SW 1271 (cell line): ENCODE measurements at regions not wholly inside any gene's neighbourhood (a gene's known extent, or its start where the extent isn't known, plus 50 kb on each side); places are given as distances from the start of the nearest gene placed in this dataset.
"Not testable (repeated sequence)": the region's sequence is repeated elsewhere in the genome, so short reads cannot be mapped to it uniquely, and the experiment has no call there.

Source experiments
- DNase-seq, 2 experiments: peaks; one replicate each; lab custom pipeline; 2025; lab: John Stamatoyannopoulos, UW

- no peak for DNase-seq
These were observed 145.1 kb upstream of the NYAP2 start for GRCh38 chr2:225254363-225254762.

DNA sequence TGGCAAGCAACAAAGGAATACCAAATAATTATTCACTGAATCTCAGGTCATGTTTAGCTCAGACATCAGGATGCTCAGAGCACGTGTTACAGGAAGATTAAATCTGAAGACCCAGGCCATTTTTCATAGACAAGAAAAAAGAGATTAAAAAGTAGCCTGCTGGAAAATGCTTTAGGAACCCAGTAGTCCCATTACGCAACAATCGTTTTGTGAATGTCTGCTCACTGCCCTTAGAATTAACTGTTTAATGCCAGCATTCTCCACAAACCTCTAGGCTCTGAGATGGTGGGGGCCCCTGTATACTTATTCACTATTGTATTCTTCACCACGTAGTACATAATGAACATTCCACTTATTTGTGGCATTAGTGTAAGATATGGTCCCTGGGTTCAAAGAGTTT is 154.6 kb upstream of the NYAP2 start:
- no peak for DNase-seq

GRCh38 chr2:225236769-225237323 is 162.7 kb upstream of the NYAP2 start:
- DNase-seq: no peak

DNA sequence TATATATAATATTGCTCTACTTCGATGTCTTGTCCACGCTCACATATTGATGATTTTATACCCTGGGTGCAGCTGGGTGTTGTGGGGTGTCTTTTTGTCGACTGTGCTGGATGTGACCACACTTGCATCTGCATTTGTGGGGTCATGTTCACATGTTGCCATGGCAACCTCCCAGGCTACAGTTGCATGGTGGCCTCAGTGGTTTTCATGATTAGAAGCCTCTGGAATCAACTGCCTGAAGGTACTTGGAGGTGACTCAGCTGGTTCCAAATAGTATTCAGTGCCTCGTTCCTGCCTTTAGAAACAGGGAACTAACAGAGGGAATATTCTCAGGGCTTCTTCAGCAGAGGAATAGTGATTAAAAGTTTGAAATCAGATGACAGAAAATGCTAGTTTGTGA is 166.3 kb upstream of the NYAP2 start:
- DNase-seq: no peak

DNA sequence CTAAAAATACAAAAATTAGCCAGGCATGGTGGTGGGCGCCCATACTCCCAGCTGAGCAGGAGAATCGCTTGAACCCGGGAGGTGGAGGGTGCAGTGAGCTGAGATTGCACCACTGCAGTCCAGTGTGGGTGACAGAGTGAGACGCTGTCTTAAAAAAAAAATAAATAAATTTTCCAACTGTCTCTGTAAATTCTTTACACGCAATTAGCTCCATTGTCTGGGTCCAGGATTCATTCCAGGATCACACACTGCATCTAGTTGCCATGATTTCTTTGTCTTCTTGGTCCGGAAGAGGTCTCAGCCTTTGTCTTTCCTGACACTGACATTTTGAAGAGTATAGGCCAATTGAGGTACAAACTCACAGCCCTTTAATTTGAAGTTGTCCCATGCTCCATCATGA is 167.6 kb upstream of the NYAP2 start:
- no peak for DNase-seq

DNA sequence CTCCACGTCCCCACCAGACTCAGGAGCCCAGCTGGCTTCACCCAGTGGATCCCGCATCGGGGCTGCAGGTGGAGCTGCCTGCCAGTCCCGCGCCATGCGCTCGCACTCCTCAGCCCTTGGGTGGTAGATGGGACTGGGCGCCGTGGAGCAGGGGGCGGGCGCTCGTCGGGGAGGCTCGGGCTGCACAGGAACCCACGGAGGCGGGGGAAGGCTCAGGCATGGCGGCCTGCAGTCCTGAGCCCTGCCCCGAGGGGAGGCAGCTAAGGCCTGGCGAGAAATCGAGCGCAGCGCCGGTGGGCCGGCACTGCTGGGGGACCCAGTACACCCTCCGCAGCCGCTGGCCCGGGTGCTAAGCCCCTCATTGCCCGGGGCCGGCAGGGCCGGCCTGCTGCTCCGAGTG is 170.2 kb upstream of the NYAP2 start:
- not testable (repeated sequence) for DNase-seq

DNA sequence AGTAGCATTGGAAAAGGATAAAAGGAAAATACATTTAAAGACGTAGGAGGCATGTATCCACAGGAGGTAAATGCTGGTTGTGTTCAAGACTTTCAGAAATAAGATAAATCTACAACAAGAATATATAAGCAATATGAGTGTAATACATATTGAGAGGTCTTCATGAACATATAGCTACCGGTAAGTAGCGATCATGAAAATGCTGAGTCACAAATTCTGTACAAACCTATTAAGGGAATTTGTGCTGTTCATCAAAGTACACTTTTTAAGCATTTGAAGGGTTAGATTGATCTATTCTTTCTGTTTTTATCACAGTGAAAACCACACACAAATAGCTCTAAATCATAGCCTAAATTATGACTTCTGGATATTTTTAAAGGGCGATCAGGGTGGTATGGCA is 173.1 kb upstream of the NYAP2 start:
- no peak for DNase-seq

DNA sequence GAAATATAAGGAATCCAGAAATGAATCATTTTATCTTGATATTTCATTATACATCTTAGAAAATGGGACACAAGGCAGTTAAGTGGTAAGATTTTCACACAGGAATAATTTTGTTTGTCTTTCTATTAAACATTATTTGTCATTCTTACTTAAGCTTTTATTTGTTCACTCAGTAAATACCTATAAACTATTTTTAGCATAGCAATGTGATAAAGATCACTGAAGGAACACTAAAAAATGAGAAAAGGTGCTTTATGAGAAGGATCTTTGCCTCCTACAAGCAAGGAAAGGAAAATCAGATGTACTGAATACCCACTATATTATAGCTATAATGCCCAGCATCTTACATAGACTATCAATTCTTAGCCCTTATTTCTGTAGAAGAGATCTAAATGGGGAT is 176.2 kb upstream of the NYAP2 start:
- DNase-seq: no peak

DNA sequence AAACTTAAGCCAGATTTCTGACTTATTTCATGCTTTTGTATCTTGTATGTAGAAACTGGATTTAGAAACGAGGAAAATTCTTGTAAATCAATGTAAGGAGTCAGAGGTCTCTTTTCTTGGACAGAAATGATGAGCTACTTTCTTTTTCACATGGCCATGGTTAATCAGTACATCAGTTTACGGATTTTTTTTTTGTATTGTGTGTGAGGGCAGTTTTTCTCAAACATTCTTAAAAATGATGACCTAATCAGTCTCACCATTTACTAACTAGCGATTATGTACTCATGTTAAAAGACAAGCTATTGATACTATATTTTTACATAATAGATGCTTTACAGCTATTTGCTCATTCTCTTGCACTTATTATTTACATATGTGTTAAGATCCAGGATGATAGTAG is 165.2 kb upstream of the DOCK10 start:
- DNase-seq: no peak

DNA sequence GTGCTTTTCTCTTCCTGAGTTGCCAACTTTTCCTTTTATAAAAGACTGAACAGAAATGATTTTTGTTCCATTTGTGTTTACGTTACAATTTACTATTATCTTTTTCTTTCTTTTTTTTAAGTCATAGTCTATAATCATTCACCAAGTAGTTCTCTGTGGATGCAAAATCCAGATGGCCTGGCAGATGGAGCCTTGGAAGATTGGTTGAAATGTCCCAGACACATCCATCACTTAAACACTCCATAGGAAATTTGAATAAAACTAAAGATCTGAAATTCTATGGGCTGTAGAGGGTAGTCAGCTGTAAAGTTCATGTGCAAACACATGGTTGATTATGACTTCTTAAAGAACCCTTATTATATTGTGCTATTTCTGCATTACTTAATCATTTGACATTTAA is 164.8 kb upstream of the DOCK10 start:
- no peak for DNase-seq

GRCh38 chr2:225196579-225196978 is 154.3 kb upstream of the DOCK10 start:
- DNase-seq: no peak

- DNase-seq: no peak
These were observed 150.6 kb upstream of the DOCK10 start for GRCh38 chr2:225192869-225193268.

- no peak for DNase-seq
These were observed 148.7 kb upstream of the DOCK10 start for GRCh38 chr2:225190987-225191386.

DNA sequence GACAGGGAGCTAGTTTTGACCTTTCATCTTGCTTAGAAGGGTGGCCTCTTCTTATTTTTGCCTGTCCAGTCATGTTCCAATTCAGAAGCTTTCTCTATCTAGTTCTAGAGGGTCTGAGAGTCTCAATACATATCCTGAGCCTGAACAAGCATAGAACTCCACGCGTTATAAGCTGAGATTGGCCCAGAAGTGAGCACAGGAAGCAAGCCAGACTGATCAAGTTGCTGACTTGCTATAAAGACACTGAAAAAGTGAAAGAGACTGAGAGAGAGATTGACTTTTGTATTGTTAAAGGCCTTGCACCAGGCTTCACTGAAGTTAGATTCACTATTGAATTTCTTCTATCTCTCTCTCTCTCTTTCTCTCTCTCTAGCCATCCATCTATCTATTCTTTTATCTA is 142.7 kb upstream of the DOCK10 start:
- no peak for DNase-seq

GRCh38 chr2:225182126-225182525 is 139.9 kb upstream of the DOCK10 start:
- no peak for DNase-seq

DNA sequence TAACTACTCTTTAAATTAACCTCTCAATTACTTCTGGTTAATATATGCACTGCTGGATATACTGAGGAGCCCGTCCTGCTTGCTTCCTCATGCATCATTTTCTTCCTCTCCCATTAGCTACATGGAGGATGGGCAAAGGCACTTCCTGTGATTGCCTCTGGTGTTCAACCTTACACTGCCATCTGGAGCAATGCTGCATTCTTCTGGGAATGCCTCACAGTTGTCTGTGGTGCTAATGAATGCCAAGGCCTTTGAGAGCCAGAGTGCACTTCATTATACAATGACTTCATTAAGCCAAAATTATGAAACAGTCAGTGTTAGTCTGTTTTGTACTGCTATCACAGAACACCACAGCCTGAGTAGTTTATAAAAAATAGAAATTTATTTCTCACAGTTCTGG is 134.8 kb upstream of the DOCK10 start:
- DNase-seq: no peak

DNA sequence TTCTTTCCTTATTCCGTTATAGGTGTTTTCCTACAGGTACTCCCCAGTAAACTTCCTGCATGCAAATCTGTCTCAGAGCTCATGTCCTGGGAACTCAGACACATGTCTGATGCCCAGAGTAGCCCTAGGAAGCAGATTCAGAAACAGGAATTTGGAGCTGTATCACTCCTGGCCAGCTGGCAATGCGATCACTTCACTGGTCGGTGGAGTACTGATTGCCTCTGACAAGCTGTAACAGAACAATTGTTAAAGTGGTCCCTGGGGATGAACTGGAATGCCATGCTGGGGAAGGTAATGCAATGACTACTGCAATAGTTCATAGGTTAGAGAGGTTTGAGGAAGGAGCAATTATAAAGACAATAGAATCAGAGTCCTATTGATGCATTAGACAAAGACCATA is 131.6 kb upstream of the DOCK10 start:
- DNase-seq: no peak

GRCh38 chr2:225171350-225171749 is 129.1 kb upstream of the DOCK10 start:
- no peak for DNase-seq

DNA sequence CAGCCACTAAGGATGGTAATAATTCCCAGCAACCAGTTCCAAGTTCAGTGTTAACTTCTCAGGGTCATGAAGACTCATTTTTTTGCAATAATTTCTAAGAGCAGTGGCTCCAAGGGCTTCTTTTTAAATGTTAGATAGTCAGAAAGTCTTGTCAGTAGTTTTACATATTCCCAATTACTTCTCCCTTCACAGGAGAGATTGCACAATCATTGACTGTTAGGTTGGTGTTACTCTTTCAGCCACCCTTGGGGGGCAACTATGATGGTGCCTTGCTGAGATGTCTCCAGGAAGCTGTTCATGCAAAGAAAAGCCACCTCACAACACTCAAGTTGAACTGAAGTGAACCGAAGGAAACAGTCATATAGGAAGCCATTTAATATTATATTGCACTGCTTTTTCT is 127.9 kb upstream of the DOCK10 start:
- DNase-seq: no peak

GRCh38 chr2:225169396-225169795 is 127.1 kb upstream of the DOCK10 start:
- DNase-seq: no peak

DNA sequence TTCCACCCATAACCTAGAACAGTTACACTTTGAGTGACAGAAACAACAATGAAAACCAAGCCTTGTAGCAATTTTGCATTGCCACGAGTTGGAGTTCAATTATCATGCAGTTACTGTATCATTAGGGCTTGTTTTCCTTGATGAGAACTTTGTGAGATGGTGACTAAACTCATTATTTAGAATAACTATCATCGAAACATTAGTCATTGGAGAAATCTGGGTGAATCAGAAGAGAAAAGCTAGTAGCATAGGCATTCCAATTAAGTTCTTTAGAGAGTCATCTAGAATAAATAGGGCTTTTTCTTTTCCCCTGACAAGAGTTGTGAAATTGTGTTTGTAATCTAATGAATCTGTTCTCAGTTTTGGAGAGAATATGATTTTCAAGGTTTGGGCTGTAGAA is 122.8 kb upstream of the DOCK10 start:
- no peak for DNase-seq

DNA sequence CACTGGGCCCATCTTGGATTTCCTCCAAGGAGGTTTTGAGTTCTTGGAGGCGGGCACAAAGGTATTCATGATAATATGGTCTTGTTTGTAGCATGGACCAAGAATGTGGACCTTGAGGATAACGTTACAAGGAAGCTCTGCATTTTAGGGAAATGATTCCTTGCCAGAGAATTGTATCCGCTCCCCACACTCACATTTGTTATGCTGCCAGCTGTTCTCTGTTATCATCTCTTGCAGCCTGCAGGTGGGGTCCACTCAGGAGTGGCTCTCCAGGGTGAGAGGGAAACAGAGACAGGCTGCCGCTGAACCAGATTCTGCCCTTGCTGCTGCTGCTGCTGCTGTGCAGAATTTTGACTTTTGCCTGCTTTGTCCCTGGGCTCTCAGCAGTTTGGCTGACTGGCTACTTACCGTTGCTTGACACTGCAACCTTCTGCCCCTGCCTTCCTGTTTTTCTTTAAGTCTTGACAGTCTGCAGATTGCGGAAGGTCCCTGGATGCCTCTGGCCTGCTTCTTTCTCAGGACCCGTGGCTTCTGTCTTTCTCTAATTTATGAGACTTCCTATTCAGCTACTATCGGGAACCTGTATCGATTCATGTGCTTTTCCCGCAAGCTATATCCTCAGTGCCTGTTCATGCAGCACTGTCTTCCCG is 122.3 kb upstream of the DOCK10 start:
- DNase-seq: no peak

- no peak for DNase-seq
These were observed 116.1 kb upstream of the DOCK10 start for GRCh38 chr2:225158360-225158759.

GRCh38 chr2:225156853-225157451 is 114.7 kb upstream of the DOCK10 start:
- no peak for DNase-seq
